GM20000 (cell line): ENCODE measurements at regions not wholly inside any gene's neighbourhood (a gene's known extent, or its start where the extent isn't known, plus 50 kb on each side); places are given as distances from the start of the nearest gene placed in this dataset.

Experiments used
- DNase-seq: peaks from one replicate; pipeline ENCODE4 v3.0.0; 2012; ENCODE audit warnings: low spot score
- CTCF ChIP-seq: IDR thresholded peaks from 2 replicates; pipeline ENCODE4 v1.5.1; 2012; ENCODE audit warnings: mild to moderate bottlenecking, control low read depth; ENCODE audit errors: extremely low read depth, missing control alignments

DNA sequence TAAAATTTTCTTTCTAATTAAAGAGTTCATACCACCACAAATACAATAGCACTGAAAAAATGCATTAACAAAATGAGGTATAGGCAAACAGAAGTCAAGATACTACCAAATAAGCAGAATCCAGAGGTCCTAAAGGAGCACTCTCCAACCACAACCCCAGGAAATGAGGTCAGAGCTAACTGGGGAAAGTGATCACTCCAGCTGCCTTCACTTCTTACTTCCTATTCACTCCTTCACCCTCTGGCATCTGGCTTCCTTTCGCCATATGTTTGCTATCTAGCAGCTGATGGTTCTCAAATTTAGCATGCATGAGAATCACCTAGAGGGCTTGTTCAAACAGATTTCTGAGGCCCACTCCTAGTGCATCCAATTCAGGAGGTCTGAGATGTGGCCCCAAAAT lies 212.6 kb upstream of the ACVR2A start:
- no peak for TF ChIP-seq CTCF
- DNase-seq, result no peak

- no peak for DNase-seq
- no peak for TF ChIP-seq CTCF
Observed at GRCh38 chr2:147631294-147631693, 213.5 kb upstream of the ACVR2A start.

- no peak for TF ChIP-seq CTCF
- no peak for DNase-seq
Observed at GRCh38 chr2:147630585-147630984, 214.2 kb upstream of the ACVR2A start.

GRCh38 chr2:147628971-147629421 lies 215.8 kb upstream of the ACVR2A start:
- DNase-seq, result peak; percentile 15
- no peak for TF ChIP-seq CTCF

DNA sequence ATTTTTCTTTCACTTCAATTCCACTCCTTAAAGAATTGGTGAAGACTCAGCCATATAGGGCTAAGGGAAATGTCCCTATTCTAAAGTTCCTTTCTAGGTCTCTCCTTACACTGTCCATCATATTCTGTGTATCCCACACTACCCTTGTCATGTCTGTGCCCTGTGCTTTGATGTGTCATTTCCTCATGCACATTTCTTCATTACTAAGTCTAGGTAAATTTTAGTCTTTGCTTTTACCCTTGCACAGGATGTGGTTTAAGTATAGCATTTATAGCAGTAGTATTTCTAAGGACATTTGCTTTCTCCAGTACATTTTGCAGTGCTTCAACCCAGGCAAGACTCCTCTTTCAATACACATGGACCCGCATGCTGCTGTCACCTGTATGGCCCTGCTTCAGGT lies 221.5 kb upstream of the ACVR2A start:
- DNase-seq, result peak; percentile 10
- TF ChIP-seq CTCF, result no peak

DNA sequence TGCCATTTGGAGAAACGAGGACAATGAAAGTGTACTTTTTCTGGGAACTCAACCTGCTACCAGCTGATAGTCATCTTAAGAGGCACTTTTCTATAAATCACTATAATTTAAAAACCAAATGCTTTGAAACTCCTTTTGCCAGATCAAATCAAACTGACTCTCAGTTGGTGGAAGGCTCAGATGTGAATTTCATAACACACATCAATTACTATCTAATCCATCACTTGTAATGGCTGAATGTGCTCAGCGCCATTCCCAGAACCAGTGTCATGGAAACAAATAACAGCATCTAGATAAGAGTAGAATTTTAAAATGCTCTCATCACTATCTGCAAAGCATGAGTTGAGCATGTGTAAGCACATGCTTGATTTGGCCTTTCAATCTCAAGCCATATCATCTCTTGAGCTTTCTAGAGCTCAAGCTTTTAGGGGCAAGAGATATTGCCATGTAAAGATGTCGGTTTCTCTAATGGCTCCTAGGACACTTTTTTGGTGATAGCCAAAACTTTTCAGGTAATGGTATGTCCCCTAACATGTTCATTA lies 223.1 kb upstream of the ACVR2A start:
- no peak for TF ChIP-seq CTCF
- DNase-seq, result no peak

GRCh38 chr2:147619808-147620207 lies 225.0 kb upstream of the ACVR2A start:
- DNase-seq, result no peak
- no peak for TF ChIP-seq CTCF
